Neural crest cell (in vitro differentiated cells): ENCODE measurements at regions not wholly inside any gene's neighbourhood (a gene's known extent, or its start where the extent isn't known, plus 50 kb on each side); places are given as distances from the start of the nearest gene placed in this dataset.

Experiments used
- DNase-seq: peaks from one replicate; pipeline ENCODE4 v3.0.0; 2021; ENCODE audit warnings: low read depth, mixed read lengths, low spot score
- H3K27ac Mint-ChIP-seq: one replicate; pipeline ENCODE4 v1.8.0; 2021; ENCODE audit warnings: mild to moderate bottlenecking, mixed read lengths; ENCODE audit not compliant: unreplicated experiment
- H3K27me3 Mint-ChIP-seq: 2 replicates; pipeline ENCODE4 v1.8.0; 2021; ENCODE audit warnings: low read depth, mild to moderate bottlenecking, mixed read lengths
- H3K36me3 Mint-ChIP-seq: 2 replicates; pipeline ENCODE4 v1.8.0; 2021; ENCODE audit warnings: low read depth, mild to moderate bottlenecking, mixed read lengths
- H3K4me1 Mint-ChIP-seq: 2 replicates; pipeline ENCODE4 v1.8.0; 2021; ENCODE audit warnings: mixed read lengths
- H3K4me3 Mint-ChIP-seq: one replicate; pipeline ENCODE4 v1.8.0; 2021; ENCODE audit warnings: mild to moderate bottlenecking, mixed read lengths
- H3K9me3 Mint-ChIP-seq: 2 replicates; pipeline ENCODE4 v1.8.0; 2021; ENCODE audit warnings: mixed read lengths
- CTCF ChIP-seq: fragments of 200-600 bp; sonication (generic); conservative IDR thresholded peaks from 2 replicates; pipeline ENCODE4 v1.5.0; 2021; ENCODE audit warnings: antibody characterized with exemption, mild to moderate bottlenecking

GRCh38 chr9:13677801-13678200, 398.3 kb upstream of the MPDZ start:
- Mint-ChIP-seq H3K36me3 (no peaks in the 10 kb centered on the region), H3K9me3 (peaks cover 3% of the 10 kb centered on the region), H3K4me1 (peaks cover 5% of the 10 kb centered on the region), H3K4me3 (no peak overlapping the region), H3K27ac (no peak overlapping the region), H3K27me3 (no peaks in the 10 kb centered on the region)
- no peak for TF ChIP-seq CTCF
- DNase-seq, result no peak

- Mint-ChIP-seq H3K4me1 (peaks cover 5% of the 10 kb centered on the region), H3K27me3 (no peaks in the 10 kb centered on the region), H3K4me3 (no peak overlapping the region), H3K9me3 (peaks cover under 1% of the 10 kb centered on the region), H3K27ac (no peak overlapping the region), H3K36me3 (no peaks in the 10 kb centered on the region)
- TF ChIP-seq CTCF, result no peak
- no peak for DNase-seq
Measured at GRCh38 chr9:13675638-13676000, 396.1 kb upstream of the MPDZ start.

- Mint-ChIP-seq H3K27me3 (no peaks in the 10 kb centered on the region), H3K36me3 (no peaks in the 10 kb centered on the region), H3K9me3 (no peaks in the 10 kb centered on the region), H3K4me1 (peaks cover 5% of the 10 kb centered on the region), H3K27ac (no peak overlapping the region), H3K4me3 (no peak overlapping the region)
- no peak for TF ChIP-seq CTCF
- DNase-seq, result no peak
Measured at GRCh38 chr9:13674926-13675637, 395.6 kb upstream of the MPDZ start.

GRCh38 chr9:13673348-13673747, 393.9 kb upstream of the MPDZ start:
- no peak for TF ChIP-seq CTCF
- DNase-seq, result no peak
- no peak overlapping the region for H3K4me3 Mint-ChIP-seq
- H3K4me1 Mint-ChIP-seq, result peaks cover 5% of the 10 kb centered on the region
- H3K27ac Mint-ChIP-seq, result no peak overlapping the region
- H3K27me3 Mint-ChIP-seq, result no peaks in the 10 kb centered on the region
- peaks cover 1% of the 10 kb centered on the region for H3K36me3 Mint-ChIP-seq
- H3K9me3 Mint-ChIP-seq, result peaks cover 7% of the 10 kb centered on the region

GRCh38 chr9:13665418-13666066, 386.1 kb upstream of the MPDZ start:
- Mint-ChIP-seq H3K4me1 (no peaks in the 10 kb centered on the region), H3K27me3 (no peaks in the 10 kb centered on the region), H3K36me3 (peaks cover 3% of the 10 kb centered on the region), H3K9me3 (peaks cover 13% of the 10 kb centered on the region), H3K4me3 (no peak overlapping the region), H3K27ac (no peak overlapping the region)
- DNase-seq, result no peak
- no peak for TF ChIP-seq CTCF
